ENCODE measurements at regions not wholly inside any gene's neighbourhood (a gene's known extent, or its start where the extent isn't known, plus 50 kb on each side); places are given as distances from the start of the nearest gene placed in this dataset.

DNA sequence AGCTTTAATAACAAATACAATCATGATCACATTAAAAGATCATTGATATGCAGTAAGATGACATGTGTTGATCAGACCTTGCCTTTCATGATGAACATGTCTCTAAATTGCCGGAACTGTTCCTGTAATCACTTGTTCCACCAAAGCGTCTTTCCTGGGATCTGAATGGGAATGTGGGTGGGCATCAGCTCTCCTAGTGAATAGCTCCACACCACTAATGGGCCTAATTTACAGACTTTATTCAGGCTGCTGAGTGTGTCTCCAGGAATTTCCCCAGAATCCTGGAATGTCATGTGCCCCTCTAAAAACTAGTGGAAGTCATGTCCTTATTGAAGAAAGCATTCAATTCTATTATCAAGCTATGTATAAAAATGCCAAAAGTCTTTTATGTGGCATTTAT lies 765.1 kb upstream of the CTNND2 start:
- TF ChIP-seq, protein P1, sequence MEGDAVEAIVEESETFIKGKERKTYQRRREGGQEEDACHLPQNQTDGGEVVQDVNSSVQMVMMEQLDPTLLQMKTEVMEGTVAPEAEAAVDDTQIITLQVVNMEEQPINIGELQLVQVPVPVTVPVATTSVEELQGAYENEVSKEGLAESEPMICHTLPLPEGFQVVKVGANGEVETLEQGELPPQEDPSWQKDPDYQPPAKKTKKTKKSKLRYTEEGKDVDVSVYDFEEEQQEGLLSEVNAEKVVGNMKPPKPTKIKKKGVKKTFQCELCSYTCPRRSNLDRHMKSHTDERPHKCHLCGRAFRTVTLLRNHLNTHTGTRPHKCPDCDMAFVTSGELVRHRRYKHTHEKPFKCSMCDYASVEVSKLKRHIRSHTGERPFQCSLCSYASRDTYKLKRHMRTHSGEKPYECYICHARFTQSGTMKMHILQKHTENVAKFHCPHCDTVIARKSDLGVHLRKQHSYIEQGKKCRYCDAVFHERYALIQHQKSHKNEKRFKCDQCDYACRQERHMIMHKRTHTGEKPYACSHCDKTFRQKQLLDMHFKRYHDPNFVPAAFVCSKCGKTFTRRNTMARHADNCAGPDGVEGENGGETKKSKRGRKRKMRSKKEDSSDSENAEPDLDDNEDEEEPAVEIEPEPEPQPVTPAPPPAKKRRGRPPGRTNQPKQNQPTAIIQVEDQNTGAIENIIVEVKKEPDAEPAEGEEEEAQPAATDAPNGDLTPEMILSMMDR (IDR thresholded peaks at IDR 0.05): no peak
- TF ChIP-seq, protein P2, sequence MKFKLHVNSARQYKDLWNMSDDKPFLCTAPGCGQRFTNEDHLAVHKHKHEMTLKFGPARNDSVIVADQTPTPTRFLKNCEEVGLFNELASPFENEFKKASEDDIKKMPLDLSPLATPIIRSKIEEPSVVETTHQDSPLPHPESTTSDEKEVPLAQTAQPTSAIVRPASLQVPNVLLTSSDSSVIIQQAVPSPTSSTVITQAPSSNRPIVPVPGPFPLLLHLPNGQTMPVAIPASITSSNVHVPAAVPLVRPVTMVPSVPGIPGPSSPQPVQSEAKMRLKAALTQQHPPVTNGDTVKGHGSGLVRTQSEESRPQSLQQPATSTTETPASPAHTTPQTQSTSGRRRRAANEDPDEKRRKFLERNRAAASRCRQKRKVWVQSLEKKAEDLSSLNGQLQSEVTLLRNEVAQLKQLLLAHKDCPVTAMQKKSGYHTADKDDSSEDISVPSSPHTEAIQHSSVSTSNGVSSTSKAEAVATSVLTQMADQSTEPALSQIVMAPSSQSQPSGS (CRISPR knock-in tag; IDR thresholded peaks at IDR 0.05; ENCODE audit: borderline replicate concordance, low read depth): no peak
- TF ChIP-seq CBFB (CRISPR knock-in tag; IDR thresholded peaks at IDR 0.05; ENCODE audit: low read depth) (no peak), ZNF423 (CRISPR knock-in tag; IDR thresholded peaks at IDR 0.05) (no peak), ZNF121 (CRISPR knock-in tag; IDR thresholded peaks at IDR 0.05) (no peak), MYBL2 (CRISPR knock-in tag; IDR thresholded peaks at IDR 0.05) (no peak), NR1H2 (CRISPR knock-in tag; IDR thresholded peaks at IDR 0.05) (no peak)
- TF ChIP-seq, protein P3, sequence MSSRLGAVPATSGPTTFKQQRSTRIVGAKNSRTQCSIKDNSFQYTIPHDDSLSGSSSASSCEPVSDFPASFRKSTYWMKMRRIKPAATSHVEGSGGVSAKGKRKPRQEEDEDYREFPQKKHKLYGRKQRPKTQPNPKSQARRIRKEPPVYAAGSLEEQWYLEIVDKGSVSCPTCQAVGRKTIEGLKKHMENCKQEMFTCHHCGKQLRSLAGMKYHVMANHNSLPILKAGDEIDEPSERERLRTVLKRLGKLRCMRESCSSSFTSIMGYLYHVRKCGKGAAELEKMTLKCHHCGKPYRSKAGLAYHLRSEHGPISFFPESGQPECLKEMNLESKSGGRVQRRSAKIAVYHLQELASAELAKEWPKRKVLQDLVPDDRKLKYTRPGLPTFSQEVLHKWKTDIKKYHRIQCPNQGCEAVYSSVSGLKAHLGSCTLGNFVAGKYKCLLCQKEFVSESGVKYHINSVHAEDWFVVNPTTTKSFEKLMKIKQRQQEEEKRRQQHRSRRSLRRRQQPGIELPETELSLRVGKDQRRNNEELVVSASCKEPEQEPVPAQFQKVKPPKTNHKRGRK (CRISPR knock-in tag; IDR thresholded peaks at IDR 0.05; ENCODE audit: borderline replicate concordance): no peak
- TF ChIP-seq, protein P4, sequence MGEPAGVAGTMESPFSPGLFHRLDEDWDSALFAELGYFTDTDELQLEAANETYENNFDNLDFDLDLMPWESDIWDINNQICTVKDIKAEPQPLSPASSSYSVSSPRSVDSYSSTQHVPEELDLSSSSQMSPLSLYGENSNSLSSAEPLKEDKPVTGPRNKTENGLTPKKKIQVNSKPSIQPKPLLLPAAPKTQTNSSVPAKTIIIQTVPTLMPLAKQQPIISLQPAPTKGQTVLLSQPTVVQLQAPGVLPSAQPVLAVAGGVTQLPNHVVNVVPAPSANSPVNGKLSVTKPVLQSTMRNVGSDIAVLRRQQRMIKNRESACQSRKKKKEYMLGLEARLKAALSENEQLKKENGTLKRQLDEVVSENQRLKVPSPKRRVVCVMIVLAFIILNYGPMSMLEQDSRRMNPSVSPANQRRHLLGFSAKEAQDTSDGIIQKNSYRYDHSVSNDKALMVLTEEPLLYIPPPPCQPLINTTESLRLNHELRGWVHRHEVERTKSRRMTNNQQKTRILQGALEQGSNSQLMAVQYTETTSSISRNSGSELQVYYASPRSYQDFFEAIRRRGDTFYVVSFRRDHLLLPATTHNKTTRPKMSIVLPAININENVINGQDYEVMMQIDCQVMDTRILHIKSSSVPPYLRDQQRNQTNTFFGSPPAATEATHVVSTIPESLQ (CRISPR knock-in tag; IDR thresholded peaks at IDR 0.05): no peak

Measured in WTC11 (cell line).